HPDE6-E6E7 (cell line): ENCODE measurements at regions not wholly inside any gene's neighbourhood (a gene's known extent, or its start where the extent isn't known, plus 50 kb on each side); places are given as distances from the start of the nearest gene placed in this dataset.
"Not testable (repeated sequence)": the region's sequence is repeated elsewhere in the genome, so short reads cannot be mapped to it uniquely, and the experiment has no call there.

Experiments used
- DNase-seq: peaks from one replicate; pipeline ENCODE4 v3.0.0; 2011; ENCODE audit warnings: missing footprints; ENCODE audit errors: extremely low spot score

DNA sequence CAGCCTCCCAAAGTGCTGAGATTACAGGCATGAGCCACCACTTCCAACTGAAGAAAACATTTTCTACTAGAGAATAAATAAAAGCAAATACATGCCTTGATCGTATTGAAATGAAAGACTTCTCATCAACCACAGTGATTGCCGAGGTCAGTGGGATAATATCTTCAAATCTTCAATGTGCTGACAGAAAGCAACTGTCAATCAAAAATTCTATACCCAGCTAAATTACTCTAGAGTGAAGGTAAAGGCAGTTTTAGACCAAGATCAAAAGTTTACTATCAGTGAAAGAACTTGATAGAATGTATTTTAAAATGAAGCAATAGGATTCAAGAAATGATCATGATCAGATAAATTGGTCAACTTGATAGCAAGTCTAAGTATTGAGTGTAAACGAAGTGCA, 130.6 kb downstream of the BRD1 start:
- no peak for DNase-seq

DNA sequence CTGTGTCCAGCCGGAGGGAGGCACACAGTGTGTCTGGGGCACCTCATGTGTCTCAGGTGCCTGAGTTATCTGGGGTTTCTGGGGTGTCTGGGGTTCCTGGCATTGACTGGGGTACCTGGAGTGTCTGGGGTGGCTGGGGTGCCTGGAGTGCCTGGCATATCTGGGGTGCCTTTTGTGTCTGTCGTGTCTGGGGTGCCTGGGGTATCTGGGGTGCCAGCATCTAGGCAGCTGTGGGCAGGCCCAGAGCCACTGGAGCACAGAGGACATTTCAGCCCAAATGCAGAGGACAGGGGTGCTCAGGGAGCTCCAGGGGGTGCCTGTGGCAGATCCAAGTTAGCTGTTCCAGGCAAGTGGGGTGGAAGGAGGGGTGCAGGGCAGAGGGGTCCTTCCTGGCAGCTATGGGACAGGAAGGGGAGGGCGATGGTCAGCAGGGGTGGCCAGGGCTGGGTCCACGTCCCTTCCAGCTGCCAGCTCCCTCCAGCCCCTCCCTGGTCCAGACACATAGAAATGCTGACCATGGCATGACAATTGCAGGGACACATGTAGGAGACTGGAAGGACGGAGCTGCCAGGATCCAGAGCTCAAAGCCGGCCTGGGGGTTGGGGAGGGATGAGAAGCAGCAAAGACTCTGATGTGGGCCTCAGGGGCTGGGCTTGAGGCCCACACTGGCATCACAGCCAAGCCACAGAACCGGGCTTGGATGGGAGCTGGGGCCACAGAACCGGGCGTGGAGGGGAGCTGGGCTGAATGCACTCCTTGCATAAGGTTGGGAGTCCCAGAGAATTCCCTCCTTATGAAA, 133.0 kb downstream of the BRD1 start:
- no peak for DNase-seq

DNA sequence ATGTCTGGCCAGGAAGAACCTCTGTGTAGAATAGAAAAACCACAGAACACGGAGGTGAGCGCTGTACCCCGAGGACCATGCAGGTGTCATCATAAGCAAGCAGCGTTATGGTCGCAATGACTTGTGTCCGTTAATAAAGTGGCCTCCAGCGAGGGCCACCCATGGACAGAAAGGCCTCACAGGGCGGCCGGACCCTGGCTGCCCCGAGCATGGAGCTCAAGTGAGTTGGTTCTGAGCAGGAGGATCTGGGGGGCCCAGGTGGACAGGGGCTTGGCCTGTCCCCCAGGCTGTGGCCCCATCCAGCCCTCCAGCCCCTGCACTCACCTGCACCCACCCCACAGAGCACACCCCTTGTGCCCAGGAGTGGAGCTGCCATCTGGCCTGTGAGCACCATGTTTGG, 133.8 kb downstream of the BRD1 start:
- DNase-seq, result no peak

DNA sequence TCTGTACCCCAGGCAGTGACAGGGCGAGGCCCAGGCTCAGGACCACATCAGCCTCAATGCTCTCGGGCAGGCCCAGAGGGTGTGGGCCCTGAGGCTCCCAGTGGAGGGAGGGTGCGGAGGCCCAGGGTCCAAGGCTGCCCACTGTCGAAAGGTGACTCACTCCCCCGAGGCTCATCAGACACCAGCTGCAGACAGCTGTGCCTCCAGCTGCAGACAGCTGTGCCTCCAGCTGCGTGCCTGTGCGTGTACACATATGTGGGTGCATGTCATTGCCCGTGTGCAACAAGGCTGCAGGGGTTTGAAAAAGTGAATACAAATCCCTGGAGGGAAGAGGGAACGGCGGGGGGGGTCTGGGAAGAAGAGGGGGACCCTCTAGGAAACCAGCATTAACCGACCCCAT, 134.3 kb downstream of the BRD1 start:
- DNase-seq, result no peak

DNA sequence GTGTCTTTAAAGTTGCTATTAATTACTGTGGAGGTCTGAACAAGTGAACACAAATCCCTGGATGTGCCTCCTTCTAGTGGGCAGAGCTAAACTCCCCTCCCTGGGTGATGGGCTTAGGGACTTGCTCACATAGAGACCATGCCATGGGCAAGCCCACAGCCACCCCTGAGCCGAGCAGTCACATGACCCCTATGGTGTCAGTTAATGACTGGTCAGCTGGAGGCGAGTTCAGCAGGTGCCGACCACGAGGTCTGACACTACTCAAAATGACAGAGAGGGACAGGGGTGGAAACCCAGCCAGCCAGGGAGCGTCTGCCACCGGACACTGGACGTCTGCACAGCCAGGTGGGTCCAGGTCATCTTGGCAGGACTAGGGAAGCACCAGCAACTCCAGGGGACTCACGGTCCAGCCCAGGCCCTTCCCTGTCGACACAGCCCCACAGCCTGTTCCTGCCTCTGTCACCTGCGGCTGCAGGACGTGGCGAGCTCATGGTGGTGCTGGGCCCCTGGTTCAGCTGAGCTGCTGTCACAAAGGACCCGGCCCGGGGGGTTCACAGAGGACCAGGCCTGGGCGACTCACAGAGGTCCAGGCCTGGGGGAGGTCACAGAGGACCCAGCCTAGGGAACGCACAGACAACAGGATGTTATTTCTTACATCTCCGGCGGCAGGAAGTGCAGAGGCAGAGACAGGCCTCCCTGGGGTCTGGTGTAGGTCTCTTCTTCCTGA, 135.0 kb downstream of the BRD1 start:
- no peak for DNase-seq

DNA sequence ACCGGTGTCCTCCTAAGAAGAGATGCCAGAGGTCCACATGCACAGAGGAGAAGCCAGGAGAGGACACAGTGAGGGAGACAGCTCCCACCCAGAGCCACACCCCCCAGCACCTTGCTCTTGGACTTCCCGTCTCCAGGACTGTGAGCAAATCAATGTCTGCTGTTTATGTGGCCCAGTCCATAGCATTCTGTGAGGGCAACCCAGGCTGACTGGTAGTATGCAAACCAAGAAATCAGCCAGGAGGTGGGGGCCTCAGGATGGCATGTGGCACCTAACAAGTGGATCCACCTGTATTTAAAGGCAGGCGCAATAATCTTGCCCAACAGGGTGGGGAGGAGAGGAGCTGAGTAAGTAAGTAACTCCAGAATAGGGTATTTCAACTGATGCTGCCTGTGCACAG, 136.4 kb downstream of the BRD1 start:
- DNase-seq, result no peak

DNA sequence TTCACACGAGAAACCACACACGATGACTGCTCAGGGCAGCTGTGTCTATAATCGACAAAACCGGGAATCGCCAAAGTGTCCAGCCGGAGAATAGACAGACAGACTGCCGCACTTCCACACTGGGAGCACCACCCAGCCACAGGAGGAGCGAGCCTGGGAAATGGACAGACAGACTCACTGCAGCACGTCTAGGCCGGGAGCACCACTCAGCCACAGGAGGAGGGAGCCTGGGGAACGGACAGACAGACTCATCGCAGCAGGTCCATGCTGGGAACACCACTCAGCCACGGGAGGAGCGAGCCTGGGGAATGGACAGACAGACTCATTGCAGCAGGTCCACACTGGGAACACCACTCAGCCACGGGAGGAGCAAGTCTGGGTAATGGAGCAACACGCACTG, 137.2 kb downstream of the BRD1 start:
- no peak for DNase-seq

DNA sequence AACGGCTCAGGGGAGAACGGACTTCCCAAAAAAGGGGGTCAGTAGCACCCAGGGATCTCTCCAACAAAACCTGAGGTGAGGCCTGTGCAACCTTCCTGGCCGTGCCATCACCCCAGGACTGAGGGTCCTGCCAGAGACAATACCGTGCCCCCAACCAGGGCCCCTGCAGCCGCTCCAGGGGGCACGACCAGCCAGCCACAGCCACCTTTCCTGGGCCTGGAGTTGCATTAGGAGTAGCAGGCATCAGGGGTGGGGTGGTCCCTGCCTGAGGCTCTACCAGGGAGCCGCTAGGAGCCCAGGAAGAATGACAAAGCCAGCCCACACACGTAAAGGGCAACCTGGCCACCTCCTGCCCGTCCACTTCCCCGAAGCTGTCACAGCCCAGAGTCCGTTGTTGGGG, 137.8 kb downstream of the BRD1 start:
- DNase-seq, result no peak

DNA sequence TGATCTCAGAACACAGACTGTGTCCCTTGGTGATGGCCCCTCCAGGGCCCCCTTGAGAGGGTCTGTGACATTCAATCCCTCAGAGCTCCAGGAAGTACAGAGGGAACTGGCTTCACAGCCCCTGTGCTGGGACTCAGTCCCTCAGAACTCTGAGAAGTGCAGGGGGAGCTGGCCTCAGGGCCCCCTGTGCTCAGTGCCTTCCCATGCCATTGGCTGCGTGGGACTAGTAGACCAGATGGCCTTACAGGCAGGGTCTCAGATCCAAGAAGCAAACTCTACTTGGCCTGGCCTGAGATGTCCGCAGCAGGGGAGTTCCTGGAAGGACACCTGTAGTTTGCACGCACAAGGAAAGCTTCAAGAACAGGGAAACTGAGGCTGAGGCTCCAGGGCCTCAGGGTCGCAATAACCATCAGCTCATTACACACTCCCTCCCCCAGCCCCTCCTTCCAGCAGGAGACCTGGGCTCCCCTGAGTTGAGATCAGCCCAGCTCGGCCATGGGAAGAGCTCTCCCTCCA, 138.4 kb downstream of the BRD1 start:
- no peak for DNase-seq

DNA sequence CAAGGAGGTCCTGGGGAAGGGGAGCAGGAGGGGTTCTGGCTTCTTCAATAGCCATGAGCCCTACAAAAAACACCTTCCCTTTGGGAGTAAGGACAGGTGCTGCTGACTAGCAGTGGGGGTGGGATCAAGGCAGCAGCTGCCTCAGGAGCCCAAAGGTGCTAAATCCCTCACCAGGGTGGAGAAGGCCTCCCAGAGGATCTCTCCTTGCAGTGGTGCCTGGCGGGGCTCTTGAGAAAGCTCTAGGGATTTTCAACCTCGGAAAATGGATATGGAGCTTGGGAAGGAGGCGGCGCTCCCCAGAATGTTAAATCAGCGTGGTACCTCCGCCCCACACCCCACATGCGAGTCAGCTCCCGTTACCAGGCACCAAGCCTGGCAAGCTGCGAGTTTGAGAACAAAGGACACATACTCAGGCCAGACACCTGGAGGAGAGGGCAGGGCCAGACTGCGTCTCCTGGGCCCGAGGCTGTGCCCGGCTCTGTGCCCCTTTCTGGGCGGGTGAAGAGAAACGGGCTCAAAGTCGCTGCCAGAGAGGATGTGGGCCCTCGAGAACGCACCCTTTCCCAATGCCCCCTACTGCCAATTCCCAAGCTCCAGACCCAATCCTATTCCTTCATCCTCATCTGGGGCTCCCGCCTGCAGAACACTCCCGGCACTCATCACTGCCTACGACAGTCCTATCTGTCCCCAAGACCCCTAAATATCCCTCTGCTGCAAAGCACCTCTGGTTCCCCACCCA, 139.0 kb downstream of the BRD1 start:
- DNase-seq, result no peak

DNA sequence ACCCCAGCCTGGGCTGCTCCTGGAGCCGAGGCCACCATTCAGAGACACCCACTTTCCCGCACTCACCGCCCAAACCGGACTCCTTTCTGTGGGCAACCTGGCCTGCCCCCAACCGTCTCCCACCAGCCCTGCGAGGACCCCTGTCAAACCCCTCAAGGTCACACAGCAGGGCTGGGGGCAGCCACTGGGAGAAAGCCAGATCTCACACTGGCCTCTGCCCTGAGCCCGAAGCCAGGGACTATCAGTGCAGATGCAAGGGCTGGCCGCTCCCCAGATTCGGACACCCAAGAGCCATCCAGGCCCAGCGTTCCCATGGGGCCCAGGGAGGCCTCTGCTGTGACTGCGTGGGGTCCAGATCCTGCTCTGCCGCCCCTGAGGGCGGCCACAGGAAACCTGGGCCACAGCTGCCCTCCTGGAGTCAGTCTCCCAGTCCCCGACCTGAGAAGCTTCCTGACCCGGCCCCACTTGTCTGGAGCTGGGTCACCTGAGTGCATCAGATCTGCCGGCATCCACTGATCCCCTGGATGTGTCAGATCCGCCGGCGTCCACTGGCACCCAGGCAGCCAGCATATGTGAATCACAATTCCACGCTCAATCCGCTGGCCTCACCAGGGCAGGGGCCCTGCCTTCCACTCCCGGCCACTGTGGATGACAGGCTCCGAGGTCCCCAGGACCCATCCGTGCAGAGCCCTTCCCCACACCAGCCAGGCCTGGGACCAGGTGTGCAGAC, 139.7 kb downstream of the BRD1 start:
- no peak for DNase-seq

DNA sequence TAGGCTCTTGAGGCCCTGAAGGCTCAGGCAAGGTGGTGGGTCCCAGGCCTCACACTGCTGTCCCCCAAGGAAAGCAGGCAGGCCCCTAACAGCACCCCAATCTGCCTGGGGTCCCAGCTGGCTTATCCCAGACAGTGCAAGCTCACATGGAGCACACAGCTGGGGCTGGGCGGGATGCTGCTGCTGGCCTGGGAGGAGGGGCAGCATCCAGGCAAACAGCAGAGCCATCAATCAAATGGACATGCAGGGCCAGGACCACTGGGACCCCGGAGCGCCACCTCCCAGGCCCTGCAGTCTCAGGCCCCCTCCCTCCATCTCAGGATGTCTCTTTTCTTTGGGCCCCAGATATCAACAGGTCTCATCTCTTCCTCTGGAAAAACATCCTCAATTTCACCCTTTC, 140.3 kb downstream of the BRD1 start:
- no peak for DNase-seq

DNA sequence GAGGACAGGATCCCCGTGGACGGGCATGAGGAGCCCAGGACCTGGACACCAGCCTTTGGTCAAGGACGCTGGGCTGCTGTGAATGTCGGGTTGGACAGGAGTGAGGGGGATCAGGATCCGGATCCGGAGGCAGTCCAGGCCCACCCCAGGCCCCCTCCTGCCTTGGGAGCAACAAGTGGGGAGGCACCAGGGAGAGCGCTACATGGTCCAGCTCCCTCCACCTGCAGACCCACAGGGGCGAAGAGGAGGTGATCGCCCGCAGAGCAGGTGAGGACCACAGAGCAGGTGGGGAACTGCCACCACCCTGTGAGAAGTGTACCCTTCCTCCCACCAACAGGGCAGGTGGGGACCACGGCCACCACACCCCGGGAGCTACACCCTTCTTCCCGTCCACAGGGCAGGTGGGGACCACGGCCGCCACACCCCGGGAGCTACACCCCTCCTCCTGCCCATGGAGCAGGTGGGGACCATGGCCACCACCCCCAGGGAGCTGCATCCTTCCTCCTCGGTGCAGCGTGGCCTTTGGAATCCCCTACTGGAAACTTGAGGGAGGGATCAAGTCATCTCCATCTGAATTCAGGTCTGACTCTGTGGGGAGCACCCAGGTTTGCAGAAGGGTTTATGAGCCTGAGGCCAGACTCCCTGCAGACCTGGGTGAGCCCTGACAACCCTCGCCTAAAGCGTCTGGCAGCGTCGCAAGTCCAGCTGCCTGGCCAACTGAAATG, 141.0 kb downstream of the BRD1 start:
- DNase-seq, result no peak

DNA sequence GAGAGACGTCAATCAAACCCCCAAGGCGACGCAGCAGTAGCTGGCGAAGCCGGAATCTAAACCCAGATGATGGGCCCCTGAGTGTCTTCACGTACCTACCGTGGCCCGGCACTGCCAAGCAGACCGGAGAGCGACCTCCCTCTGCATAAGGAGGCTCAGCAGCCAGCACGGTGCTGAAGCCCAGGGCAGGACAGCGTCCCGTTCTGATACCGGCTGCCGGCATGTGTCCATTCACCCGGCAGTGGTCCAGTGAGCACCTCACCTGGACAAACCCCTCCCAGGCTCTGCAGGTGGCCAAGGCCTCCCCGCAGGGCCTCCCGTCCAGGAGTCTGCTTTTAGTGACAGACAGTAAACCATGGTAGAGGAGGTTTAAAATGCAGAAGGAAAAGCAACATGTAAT, 142.0 kb downstream of the BRD1 start:
- no peak for DNase-seq

DNA sequence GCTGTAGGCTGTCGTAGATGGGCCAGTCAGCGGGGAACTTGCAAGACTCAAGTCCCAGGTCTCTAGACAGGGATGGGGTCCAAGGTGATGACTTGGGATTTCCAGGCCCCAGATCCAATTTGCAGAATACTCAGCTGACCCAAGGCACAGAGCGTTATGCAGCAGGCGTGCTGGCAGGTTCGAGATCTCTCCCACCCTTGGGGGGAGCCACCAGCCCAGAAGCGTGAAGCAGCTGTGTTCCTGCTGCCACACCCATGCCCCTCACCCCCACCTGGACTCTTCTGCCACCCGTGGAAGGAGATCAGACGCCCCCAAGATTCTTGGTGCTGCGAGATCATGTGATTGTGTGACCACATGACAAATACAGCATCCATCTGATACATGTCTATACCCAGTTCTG, 142.6 kb downstream of the BRD1 start:
- DNase-seq, result no peak

DNA sequence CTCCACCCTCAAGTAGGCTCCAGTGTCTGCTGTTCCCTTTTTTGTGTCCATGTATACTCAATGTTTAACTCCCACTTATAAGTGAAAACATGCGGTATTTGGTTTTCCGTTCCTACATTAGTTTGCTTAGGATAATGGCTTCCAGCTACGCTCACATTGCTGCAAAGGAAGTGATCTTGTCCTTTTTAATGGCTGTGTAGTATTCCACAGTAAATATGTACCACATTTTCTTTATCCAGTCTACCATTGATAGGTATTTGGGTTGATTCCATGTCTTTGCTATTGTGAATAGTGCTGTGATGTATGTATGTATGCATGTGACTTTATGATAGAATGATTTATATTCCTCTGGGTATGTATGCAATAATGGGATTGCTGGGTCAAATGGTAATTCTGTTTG, 144.6 kb downstream of the BRD1 start:
- DNase-seq, result no peak

DNA sequence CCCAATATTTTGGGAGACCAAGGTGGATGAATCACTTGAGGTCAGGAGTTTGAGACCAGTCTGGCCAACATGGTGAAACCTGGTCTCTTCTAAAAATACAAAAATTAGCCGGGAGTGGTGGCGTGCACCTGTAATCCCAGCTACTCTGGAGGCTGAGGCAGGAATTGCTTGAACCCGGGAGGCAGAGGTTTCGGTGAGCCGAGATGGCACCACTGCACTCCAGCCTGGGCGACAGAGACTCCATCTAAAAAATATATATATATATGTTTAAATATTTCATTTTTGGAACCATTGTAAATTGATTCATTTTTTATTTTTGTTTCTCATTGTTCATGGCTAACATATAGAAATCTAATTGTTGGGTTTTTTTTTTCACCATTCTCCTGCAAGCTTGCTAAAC, 146.9 kb downstream of the BRD1 start:
- not testable (repeated sequence) for DNase-seq

DNA sequence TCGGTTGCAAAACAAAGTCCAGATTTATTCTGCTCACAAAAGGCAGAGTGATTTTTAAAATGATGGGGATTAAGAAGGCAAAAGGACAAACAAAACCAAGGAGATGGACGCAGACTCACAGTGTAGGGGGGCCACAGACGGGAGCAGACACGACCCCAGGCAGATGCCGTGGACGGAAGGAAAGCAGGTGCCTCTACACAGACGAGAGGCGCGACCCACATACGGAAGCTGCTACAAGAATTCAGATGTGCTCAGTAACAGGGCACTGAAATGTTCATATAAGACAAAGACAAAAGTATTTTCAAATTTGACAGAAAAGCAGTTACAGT, 148.9 kb downstream of the BRD1 start:
- no peak for DNase-seq

DNA sequence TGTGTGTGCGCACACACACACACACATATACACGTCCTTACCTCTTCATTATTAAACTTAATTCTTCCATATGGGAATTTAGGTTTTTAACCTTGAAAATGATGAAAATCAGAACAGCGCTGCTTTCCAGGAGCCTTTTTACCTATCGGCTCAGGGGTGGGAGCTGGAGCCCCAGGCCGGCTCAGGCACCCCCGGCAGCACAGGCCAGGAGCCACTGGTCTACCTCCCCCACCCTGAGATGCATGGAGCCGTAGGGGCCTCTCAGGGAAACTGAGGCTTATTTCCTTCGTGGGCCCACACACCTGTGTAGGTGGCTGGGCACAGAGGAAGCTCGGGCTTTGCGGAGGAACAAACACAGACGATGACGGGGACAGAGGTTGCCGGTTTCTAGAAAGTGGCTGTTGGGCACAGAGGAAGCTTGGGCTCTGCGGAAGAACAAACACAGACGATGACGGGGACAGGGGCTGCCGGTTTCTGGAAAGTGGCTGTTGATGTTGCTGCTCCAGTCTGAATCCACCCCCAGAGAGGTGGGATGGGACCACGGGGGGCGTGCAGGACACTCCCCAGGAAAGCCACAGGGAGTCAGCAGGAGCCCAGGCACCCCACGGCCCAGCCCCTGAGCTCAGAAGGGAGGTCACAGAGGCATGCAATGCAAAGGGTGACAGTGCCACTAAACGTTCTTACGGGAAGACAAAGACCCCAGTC, 149.4 kb downstream of the BRD1 start:
- DNase-seq, result no peak

DNA sequence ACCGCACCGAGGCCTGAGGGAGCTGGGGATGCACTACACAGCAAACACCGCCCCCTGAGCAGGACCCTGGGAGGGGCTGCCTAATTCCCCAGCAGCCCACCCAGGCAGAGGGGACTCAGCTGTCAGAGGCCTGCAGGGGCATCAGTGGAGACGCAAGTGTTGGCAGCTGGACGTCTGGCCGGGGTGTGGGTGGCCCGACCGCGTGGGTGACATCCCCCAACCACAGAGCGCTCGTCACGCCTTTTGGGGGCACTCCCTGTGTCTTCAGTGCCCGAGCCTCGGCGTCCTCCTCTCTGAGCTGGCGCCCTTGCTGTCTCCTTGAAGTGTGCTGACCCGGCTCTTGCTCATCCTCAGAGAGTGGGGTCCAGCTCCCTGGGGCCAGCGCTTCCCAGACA, 150.2 kb downstream of the BRD1 start:
- DNase-seq, result no peak
